ENCODE measurements at regions not wholly inside any gene's neighbourhood (a gene's known extent, or its start where the extent isn't known, plus 50 kb on each side); places are given as distances from the start of the nearest gene placed in this dataset.

- no peak overlapping the region for H3K4me3 Mint-ChIP-seq
- intact Hi-C loops (cut with micrococcal nuclease), result no loop called here
- H3K27me3 Mint-ChIP-seq (ENCODE audit: low read depth in 2 of 2), result no peaks in the 10 kb centered on the region
- no peaks in the 10 kb centered on the region for H3K4me1 ChIP-seq (ENCODE audit: control insufficient read depth, insufficient read depth, low read length)
- no peaks in the 10 kb centered on the region for H3K36me3 ChIP-seq (ENCODE audit: control insufficient read depth, insufficient read depth, low read length)
- H3K9me3 Mint-ChIP-seq, result peaks cover 11 to 15% of the 10 kb centered on the region in 2 donors
- H3K27ac Mint-ChIP-seq, result no peak overlapping the region
- 59% methylated on average over 21 of the region's 21 CpGs for WGBS (ENCODE audit: insufficient coverage)
- no peak overlapping the region for H3K27ac ChIP-seq (ENCODE audit: low read length)
- DNase-seq (no peak), ATAC-seq (no peak)
- no peaks in the 10 kb centered on the region for H3K27me3 ChIP-seq (ENCODE audit: control insufficient read depth, insufficient read depth, low read length)
- H3K36me3 Mint-ChIP-seq, result no peaks in the 10 kb centered on the region
- peaks cover 21% of the 10 kb centered on the region for H3K9me3 ChIP-seq (ENCODE audit: control insufficient read depth, insufficient read depth, low read length)
- no peak overlapping the region for H3K4me3 ChIP-seq (ENCODE audit: low read length)
- TF ChIP-seq, protein P1, sequence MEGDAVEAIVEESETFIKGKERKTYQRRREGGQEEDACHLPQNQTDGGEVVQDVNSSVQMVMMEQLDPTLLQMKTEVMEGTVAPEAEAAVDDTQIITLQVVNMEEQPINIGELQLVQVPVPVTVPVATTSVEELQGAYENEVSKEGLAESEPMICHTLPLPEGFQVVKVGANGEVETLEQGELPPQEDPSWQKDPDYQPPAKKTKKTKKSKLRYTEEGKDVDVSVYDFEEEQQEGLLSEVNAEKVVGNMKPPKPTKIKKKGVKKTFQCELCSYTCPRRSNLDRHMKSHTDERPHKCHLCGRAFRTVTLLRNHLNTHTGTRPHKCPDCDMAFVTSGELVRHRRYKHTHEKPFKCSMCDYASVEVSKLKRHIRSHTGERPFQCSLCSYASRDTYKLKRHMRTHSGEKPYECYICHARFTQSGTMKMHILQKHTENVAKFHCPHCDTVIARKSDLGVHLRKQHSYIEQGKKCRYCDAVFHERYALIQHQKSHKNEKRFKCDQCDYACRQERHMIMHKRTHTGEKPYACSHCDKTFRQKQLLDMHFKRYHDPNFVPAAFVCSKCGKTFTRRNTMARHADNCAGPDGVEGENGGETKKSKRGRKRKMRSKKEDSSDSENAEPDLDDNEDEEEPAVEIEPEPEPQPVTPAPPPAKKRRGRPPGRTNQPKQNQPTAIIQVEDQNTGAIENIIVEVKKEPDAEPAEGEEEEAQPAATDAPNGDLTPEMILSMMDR (IDR thresholded peaks at IDR 0.05), result no peak
- no peaks in the 10 kb centered on the region for H3K4me1 Mint-ChIP-seq
Measured at GRCh38 chr6:67888886-67889681, 746.0 kb upstream of the ADGRB3 start.

DNA sequence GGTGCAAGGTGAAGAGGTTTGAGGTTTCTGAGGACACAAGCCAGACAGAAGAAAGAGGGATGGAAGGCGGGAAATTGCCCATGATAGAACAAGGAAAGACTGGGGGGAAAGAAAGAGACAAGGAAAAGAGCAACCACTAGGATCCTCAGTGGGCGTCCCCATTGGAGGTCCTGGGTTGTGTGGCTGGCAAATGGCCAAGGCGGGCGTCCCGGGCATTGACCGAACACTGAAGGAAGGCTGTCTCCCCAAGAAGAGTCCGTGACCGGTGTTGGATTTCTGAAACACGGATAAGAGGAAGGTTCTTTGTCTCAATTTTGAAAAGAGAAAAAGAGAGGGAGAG, 746.6 kb upstream of the ADGRB3 start:
- H3K36me3 ChIP-seq (ENCODE audit: control insufficient read depth, insufficient read depth, low read length), result no peaks in the 10 kb centered on the region
- H3K27ac ChIP-seq (ENCODE audit: low read length), result no peak overlapping the region
- H3K27me3 ChIP-seq (ENCODE audit: control insufficient read depth, insufficient read depth, low read length), result no peaks in the 10 kb centered on the region
- intact Hi-C loops (cut with micrococcal nuclease), result no loop called here
- H3K27me3 Mint-ChIP-seq (ENCODE audit: low read depth in 2 of 2), result no peaks in the 10 kb centered on the region
- WGBS (ENCODE audit: insufficient coverage), result 94% methylated on average over 9 of the region's 9 CpGs
- H3K9me3 Mint-ChIP-seq, result peaks cover 11 to 15% of the 10 kb centered on the region in 2 donors
- H3K36me3 Mint-ChIP-seq, result no peaks in the 10 kb centered on the region
- DNase-seq (no peak), ATAC-seq (no peak)
- no peaks in the 10 kb centered on the region for H3K4me1 ChIP-seq (ENCODE audit: control insufficient read depth, insufficient read depth, low read length)
- peaks cover 26% of the 10 kb centered on the region for H3K9me3 ChIP-seq (ENCODE audit: control insufficient read depth, insufficient read depth, low read length)
- H3K4me3 ChIP-seq (ENCODE audit: low read length), result no peak overlapping the region
- no peak overlapping the region for H3K4me3 Mint-ChIP-seq
- TF ChIP-seq, protein P1 (IDR thresholded peaks at IDR 0.05), result no peak
- H3K27ac Mint-ChIP-seq, result no peak overlapping the region
- no peaks in the 10 kb centered on the region for H3K4me1 Mint-ChIP-seq

DNA sequence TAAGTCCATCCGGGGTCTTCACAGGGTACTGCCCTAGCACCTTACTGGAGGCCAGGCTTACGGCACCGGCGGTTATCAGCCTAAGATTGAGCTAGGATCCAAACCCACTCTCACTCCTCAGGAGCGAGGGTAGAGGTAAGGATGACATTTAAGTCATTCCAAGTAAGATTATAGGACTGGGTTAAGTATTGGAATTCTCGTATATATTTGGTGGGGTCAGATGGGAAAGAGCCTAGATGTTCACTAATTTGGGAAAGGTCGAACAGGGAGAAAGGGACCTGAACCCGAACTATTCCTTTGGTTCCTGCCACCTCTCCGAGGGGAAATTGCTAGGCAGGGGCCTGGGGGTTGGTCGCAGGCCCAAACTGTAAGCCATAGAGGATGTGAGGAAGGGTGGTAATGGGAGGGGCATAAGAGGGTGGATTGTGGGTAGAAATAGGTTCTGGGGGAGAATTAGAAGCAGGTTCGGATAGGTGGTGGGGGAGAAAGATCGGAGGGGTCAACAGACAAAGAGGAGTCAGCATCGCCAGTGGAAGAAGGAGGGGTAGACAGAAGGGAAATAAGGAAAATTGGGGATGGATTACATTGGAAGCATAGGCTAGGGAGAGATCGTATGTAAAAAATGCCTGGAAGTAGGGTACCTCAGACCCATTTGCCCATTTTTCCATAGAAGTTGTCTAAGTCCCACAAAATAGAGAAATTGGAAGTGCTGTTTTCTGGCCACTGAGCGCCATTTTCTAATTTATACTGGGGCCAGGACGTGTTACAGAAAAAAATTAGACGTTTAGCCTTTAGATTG, 747.1 kb upstream of the ADGRB3 start:
- TF ChIP-seq, protein P1 (IDR thresholded peaks at IDR 0.05), result no peak
- H3K4me3 Mint-ChIP-seq, result no peak overlapping the region
- 89% methylated on average over 17 of the region's 17 CpGs for WGBS (ENCODE audit: insufficient coverage)
- intact Hi-C loops (cut with micrococcal nuclease), result no loop called here
- no peaks in the 10 kb centered on the region for H3K4me1 Mint-ChIP-seq
- Histone ChIP-seq H3K4me3 (ENCODE audit: low read length) (no peak overlapping the region), H3K27ac (ENCODE audit: low read length) (no peak overlapping the region), H3K27me3 (ENCODE audit: control insufficient read depth, insufficient read depth, low read length) (no peaks in the 10 kb centered on the region), H3K4me1 (ENCODE audit: control insufficient read depth, insufficient read depth, low read length) (no peaks in the 10 kb centered on the region), H3K36me3 (ENCODE audit: control insufficient read depth, insufficient read depth, low read length) (no peaks in the 10 kb centered on the region), H3K9me3 (ENCODE audit: control insufficient read depth, insufficient read depth, low read length) (peaks cover 31% of the 10 kb centered on the region)
- DNase-seq (no peak), ATAC-seq (no peak)
- H3K27me3 Mint-ChIP-seq (ENCODE audit: low read depth in 2 of 2), result no peaks in the 10 kb centered on the region
- no peak overlapping the region for H3K27ac Mint-ChIP-seq
- H3K36me3 Mint-ChIP-seq, result no peaks in the 10 kb centered on the region
- H3K9me3 Mint-ChIP-seq, result peaks cover 11 to 15% of the 10 kb centered on the region in 2 donors
